HG02973 (cell line): ENCODE measurements at regions not wholly inside any gene's neighbourhood (a gene's known extent, or its start where the extent isn't known, plus 50 kb on each side); places are given as distances from the start of the nearest gene placed in this dataset.
"Not testable (repeated sequence)": the region's sequence is repeated elsewhere in the genome, so short reads cannot be mapped to it uniquely, and the experiment has no call there.

Source experiments
- ATAC-seq: cut with Tn5 transposase; IDR thresholded peaks from one replicate; pipeline ENCODE4 v1.9.1; 2021; ENCODE audit warnings: moderate library complexity; ENCODE audit not compliant: unreplicated experiment

DNA sequence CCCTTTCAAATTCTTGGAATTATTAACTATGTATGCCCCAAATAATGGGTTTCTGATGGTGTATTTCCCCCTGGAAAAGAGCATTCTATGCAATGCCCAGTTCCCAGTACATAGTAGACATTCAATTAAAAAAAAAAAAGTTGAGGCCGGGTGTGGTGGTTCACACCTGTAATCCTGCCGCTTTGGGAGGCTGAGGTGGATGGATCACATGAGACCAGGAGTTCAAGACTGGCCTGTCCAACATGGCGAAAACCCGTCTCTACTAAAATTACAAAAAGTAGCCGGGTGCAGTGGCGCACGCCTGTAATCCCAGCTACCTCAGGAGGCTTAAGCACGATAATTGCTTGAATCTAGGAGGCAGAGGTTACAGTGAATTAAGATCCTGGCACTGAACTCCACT lies 83.3 kb upstream of the ZNF217 start:
- ATAC-seq: no peak

DNA sequence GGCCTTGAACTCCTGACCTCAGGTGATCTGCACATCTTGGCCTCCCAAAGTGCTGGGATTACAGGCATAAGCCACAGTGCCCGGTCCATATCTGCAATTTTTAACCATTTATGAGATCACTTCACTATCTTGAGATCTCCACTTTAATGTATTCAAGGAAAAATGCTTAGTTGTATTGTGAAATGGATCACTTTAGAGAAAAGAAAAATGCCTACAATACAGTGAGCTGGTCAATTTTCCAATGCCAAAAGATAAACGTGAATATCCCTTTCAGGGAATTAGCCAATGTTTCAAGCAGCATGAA lies 82.8 kb upstream of the ZNF217 start:
- ATAC-seq: no peak

DNA sequence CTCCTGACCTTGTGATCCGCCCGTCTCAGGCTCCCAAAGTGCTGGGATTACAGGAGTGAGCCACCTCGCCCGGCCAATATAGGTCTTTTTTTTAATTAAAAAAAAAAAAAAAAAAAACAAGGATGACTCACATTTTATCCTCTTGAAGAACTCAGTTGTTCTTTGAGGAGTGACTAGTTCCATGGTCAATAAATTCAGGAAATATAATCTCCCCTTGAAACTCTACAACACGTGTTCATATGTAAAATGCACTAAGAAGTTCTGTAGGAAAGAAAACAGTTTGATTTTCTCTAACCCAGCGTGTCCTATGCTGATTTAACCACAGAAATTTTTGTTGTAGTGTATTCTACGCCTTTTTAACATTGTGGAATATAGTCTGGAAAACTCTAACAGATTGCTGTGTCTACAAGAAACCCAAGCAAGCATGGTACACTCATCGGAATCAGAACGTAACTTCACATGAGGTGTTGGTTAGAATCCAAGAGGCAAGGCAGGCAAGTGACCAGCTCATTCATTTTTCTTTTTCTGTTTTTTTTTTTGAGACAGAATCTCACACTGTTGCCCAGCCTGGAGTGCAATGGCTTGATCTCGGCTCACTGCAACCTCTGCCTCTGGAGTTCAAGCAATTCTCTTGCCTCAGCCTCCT lies 79.0 kb upstream of the ZNF217 start:
- no peak for ATAC-seq

DNA sequence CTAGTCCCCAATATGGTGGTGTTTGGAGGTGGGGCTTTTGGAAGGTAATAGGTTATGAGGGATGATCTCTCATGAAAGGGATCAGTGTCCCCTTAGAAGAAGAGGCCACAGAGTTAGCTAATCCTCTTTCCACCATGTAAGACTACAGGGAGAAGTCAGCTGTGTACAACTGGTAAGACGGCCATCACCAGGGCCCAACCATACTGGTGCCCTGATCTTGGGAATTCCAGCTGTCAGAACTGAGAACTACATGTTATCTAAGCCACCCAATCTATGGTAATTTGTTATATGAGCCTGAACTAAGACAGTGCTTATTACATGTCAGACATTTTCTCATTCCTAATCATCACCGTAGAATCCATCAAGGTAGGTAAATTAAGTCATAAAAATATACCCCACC lies 77.7 kb upstream of the ZNF217 start:
- no peak for ATAC-seq

DNA sequence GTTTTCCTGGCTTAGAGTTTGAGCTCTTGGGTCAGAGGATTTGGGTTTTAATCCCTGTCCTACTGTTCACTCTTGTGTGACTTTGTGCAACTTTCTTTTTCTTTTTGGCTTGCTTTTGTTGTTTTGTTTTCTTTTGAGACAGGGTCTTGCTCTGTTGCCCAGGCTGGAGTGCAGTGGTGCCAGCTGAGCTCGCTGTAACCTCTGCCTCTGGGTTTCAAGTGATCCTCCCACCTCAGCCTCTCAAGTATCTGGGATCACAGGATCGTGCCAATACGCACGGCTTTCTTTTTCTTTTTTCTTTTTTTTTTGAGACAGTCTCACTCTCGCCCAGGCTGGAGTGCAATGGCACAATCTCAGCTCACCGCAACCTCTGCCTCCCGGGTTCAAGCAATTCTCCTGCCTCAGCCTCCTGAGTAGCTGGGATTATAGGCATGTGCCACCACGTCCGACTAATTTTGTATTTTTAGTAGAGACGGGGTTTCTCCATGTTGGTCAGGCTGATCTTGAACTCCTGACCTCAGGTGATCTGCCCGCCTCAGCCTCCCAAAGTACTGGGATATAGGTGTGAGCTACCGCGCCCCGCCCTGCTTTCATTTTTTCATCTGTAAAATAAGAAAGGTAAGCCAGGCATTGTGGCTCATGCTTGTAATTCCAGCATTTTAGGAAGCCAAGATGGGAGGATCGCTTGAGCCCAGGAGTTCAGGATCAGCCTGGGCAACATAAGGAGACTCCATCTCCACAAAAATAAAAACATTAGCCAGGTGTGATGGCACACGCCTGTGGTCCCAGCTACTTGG lies 76.1 kb upstream of the ZNF217 start:
- ATAC-seq: not testable (repeated sequence)

DNA sequence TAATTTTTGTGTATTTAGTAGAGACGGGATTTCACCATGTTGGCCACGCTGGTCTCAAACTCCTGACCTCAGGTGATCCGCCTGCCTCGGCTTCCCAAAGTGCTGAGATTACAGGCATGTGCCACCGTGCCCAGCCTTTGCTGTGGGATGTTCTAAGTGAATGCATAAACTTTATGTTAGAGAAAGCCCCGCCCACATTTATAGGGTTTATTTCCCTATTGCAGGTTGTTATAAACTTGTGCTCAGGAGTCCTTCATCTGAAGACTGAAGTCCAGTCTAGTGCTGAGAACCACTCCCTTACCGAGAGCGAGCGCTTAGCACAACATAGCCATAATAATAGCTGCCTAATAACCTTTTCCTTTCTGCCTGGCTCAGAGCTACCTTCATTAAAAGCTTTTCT lies 75.4 kb upstream of the ZNF217 start:
- no peak for ATAC-seq

DNA sequence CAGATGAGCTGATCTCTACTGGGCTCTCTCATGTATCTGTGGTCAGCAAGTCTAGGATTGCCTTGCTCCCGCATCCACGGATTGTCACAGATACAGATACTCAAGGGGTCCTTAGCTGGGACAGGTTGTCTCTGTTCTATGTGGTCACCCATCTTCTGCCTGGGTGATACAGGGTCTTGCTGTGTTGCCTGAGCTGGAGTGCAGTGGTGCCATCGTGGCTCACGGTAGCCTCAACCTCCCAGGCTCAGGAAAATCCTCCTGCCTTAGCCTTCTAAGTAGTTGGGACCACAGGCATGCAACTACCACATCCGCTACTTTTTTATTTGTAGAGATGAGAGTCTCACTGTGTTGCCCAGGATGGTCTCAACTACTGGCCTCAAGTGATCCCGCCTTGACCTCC lies 72.5 kb upstream of the ZNF217 start:
- no peak for ATAC-seq

DNA sequence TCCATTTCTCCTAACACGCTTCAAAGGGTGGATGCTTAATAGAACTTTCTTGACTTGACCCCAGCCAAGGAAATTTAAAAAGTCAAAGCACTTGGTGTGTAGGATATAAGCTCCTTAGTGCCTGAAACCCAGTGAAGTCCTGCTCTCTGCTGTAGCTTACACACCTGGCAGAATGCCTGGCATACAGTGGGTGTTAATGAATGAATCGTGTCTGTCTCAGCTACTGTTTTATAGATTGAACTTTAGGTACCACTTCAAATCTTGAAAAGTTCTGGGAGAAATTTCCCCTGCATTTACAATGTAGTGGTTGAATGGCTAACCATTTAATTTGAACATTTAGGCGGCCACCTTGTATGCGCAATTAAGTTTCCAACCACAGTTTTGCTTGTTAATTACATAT lies 70.5 kb upstream of the ZNF217 start:
- ATAC-seq: no peak

DNA sequence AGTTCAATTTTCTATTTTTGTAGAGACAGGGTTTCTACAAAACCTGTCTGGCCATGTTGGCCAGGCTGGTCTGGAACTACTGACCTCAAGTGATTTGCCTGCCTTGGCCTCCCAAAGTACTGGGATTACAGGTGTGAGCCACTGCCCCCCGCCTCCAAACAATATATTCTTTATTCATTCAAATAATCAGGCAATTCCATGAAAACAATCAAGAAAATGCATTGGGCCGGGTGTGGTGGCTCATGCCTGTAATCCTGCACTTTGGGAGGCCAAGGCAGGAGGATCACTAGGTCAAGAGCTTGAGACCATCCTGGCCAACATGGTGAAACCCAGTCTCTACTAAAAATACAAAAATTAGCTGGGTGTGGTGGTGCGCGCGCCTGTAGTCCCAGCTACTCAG lies 69.9 kb upstream of the ZNF217 start:
- ATAC-seq: not testable (repeated sequence)

DNA sequence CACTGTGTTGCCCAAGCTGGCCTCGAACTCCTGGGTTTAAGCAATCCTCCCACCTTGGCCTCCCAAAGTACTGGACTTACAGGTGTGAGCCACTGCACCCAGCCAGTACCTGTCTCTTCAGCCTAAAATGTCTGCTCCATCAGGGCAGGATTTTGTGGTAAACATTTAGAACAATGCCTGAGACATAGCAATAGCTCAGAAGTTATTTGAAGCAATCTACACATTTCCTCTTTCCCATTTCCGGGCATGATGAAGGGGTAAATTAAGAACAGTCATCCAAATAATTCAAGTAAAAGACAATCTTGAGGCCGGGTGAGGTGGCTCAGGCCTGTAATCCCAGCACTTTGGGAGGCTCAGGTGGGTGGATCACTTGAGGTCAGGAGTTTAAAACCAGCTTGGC lies 69.0 kb upstream of the ZNF217 start:
- no peak for ATAC-seq

DNA sequence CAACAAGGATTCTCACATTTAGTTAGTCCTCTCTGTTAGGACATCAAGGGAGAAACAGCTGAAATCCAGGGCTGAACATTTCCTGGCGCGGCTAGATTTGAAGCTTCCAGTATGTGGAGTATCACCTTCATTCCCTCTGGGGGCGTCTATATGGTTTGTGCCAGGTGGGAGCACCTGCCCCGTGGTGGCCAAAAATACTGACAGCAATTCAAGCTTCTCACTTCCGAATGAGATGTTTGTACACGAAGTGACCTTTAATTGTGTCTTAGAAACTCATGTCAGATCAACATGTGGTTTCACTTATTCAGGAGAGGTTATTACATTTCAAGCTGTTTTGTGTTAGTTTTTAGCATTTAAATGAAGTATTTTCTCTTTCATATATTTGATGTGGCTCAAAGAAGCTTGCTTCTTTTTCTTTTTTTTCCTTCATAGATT lies 67.3 kb upstream of the ZNF217 start:
- no peak for ATAC-seq

DNA sequence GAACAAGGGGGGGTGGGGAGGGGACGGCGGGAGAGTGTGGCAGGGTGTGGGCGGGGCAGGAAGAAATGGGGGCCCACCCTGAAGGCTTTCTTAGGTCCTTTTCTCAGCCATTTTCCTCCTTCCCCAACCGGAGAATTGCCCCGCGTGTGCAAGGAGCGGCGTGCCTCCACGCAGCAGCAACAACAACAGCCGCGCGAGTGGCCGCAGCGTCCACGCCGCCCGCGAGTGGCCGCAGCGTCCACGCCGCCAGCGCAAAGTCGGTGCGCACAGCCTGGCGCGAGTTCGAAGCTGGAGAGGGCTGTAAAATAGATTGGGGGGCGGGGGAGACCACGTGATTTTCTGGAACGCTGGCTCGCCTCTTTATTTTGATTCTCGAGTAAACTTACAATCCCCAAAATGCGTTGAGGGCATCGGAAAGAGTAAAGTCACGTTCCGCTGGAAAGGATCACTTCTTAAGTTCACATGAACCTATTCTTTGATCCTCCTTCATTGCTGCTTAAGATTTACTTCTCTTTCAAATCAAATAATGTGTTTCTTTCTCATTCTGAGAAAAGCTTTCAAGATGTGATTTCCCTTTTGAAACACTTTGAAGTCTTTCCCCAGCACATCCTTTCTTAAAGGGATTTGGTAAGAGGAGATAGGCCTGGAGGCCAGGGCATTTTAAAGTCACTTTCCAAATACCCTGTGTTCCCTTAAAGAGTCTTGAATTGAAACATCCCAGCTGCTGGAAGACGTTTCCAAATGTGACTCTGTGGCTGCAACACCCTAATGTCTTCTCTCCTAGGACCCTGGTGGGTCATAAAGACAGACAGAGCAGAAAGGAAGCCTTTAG lies 66.7 kb upstream of the ZNF217 start:
- ATAC-seq: no peak

DNA sequence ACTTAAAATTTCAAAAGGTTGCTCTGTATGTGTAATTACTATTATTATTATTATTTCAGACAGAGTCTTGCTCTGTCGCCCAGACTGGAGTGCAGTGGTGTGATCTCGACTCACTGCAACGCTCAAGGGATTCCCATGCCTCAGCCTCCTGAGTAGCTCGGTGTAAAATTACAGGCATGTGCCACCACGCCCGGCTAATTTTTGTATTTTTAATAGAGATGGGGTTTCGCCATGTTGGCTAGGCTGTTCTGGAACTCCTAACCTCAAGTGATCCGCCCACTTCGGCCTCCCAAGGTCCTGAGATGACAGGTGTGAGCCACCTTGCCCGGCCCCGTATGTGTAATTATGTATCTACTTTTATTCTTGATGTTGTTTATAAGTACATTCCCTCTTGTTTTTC lies 65.3 kb upstream of the ZNF217 start:
- ATAC-seq: no peak

DNA sequence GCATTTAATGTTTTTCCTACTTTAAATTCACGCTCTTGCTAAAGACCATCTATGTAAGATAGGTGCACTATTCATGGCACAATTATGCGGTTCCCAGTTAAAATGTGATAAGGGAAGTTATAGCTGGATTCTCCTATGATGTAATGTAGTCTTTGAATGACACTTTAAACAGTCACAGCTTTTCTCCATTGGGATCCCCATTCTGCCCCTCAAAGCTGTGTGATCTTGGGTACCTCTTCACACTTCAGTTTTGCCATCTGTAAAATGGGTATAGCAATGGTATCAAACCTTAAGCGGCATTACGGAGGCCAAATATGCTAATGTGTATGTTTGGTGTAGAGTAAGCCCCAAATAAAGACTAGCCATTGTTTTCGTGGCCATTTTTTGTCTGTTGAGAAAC lies 64.7 kb upstream of the ZNF217 start:
- no peak for ATAC-seq

DNA sequence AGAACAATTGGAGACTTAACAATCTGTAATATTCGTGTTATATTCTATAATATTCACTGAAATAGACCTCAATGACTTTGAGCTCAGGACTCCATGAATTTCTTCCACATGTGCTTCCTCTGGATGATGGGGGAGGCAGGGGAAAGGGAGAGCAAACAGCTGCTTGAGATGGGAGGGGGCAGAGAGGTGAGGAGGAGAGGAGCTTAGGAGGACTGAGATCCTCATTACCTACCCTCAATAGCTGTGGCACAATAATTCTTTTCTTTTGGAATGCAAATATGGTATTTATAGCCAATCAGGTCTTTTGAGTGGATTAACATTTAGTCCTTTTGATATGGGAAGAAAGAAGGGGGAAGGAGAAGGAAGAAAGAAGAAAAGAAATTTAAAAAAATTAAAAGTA lies 64.1 kb upstream of the ZNF217 start:
- no peak for ATAC-seq

DNA sequence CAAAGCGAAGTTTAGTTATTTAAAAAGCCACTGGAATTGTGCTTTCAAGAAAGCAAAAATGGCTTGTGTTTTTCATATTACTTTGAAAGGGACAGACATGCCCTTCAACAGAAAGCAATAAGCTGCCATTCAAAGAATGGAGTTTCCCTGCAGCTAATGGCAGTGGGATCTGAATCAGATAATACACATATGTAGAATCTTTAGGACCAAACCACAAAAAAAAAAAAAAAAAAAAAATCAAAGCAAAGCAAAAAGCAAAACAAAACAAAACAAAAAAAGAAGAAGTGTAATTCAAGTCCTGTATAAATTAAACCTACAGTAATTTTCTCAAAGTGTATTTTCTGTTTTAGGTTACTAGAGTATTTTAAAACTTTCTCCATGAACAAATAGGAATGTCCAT lies 63.6 kb upstream of the ZNF217 start:
- no peak for ATAC-seq

DNA sequence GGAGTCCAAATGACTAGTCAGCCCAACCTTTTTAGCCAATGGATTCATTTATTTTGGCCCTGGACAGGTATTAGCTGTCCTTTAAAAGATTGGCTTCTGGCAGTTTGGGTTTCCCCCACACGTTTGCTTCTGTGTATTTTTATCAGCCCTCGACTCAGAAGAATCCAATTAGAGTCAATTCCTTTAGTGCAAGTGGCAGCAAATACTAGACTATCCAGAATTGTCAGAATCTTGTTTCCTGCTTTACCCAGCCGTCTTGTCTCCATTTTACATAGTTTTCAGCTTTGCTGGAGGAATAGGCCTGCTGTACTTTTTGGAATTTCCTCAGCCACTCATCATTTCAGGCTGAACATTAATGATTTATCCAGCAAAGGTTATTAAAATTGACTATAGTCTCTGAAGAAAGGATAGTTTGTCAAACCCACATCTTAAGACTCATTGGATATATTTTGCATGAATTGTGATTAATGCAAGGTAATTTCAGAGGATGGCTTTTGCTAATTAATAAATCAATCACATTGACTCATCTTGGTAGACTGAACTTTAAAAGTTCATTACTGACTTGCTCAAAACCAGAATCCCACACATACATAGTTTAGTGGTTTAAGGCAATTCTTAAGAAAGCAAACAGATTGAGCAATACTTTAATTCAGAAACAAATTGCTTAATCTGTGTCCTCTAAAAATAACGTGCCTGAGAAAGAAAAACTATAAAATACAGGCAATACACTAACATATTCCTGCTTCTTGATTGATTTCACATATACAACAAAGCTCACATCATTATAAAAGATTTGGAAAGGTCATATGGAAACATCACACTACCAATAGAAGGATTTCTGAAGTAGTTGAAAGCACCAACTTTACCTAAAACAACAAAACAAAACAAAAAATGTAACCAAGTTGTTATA lies 62.9 kb upstream of the ZNF217 start:
- no peak for ATAC-seq

DNA sequence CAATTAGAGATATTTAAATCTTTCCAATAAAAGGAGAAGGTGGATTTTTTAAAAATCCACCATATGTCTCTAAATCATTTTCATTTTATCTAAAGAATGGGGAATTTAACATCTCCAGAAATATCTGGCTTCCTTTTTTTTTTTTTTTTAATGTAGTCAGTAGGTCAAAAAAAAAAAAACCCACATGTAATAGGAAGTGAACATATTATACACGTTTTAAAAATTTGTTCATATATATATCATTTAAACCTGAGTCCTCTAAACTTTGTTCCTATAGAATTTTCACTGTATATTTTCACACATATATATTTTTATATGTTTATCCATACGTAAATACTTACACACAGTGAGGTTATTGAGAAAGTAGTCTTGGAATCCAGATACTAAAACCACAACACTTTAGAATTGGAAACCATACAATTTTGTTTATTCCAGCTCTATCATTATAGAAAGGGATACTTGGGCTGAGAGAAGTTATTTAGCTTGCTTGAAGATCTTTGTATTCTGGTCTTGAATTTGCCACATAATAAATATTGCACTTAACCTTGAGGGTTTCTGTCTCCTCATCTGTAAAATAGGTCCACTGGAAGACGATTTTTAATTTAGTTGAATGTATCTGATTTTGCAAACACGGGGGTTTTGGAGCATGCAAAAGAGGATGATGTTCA lies 62.1 kb upstream of the ZNF217 start:
- no peak for ATAC-seq

DNA sequence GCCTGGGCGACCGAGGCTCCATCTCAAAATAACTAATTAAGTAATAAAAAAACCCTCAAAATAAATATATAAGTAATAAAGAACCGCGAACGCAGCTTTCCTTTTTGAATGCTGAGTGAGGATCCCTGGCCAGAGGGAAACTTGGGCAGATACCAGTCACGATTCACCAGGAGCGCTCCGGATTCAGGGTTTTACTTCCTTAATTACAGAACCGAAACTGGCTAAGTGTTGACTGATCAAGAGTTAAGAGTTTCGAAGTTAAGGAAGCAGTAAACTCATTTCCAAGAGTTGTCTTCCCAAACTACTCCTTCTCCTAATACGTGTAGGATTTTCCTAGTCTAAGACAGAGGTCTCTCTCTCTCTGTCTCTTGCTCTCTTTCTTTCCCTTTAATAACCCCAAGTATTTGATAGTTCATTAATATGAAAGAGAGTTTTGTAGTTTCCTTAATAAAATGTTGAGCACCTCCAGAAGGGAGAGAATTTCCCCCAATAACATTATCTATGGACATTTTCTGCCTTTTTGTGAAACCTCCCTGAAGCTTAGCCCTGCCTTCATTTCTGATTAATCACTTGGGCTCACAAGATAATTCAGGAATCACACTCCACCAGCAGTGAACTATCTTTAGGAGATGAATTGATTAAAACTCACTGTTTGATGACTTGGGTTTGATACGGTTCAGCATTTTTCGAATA lies 61.4 kb upstream of the ZNF217 start:
- no peak for ATAC-seq

DNA sequence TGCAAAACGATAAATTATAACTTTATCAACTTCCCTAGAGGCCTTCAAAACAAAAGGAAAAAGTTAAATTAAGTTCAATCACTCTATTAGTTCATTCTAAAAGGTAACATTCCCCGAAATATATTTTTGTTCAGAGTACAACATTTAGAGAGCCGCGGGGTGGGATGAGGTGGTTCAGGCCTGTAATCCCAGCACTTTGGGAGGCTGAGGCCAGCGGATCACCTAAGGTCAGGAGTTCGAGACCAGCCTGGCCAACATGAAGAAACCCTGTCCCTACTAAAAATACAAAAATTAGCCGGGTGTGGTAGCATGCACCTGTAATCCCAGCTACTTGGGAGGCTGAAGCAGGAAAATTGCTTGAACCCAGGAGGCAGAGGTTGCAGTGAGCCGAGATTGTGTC lies 60.9 kb upstream of the ZNF217 start:
- ATAC-seq: not testable (repeated sequence)
